ENCODE measurements at regions not wholly inside any gene's neighbourhood (a gene's known extent, or its start where the extent isn't known, plus 50 kb on each side); places are given as distances from the start of the nearest gene placed in this dataset.

DNA sequence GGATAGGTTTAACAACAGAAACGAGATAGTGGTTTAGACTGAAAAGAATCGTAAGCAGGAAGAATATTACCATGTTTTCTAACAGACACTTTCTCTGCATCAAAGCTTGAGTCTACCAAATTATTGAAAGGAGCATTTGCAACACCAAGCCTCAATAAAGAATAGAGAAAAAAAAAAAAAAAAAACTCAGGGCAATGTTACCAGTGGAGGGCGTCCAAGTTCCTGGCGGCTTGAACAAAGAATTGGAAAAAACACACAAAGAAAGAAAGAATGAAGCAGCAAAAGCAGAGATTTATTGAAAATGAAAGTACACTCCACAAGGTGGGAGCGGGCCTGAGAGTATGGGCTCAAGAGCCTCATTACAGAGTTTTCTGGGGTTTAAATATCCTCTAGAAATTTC, 686.5 kb upstream of the ADGRL2 start:
- TF ChIP-seq CTCF (IDR thresholded peaks at IDR 0.05; ENCODE audit: low read depth, low read length, missing input control) = no peak
- TF ChIP-seq GABPA (IDR thresholded peaks at IDR 0.05 in 1 of 2, conservative IDR thresholded peaks at IDR 0.05 in 1 of 2) = no peak
- no peak for TF ChIP-seq RAD21 (IDR thresholded peaks at IDR 0.05)

Measured in liver (tissue), 3 donors.